IMR-90 (cell line): ENCODE measurements at regions not wholly inside any gene's neighbourhood (a gene's known extent, or its start where the extent isn't known, plus 50 kb on each side); places are given as distances from the start of the nearest gene placed in this dataset.

Experiments used
- CTCF ChIP-seq: conservative IDR thresholded peaks from 2 replicates; pipeline ENCODE4 v1.5.1; 2012; ENCODE audit warnings: mild to moderate bottlenecking, low read depth, low read length, improper control_type of control experiment
- FOS ChIP-seq: fragments of 150-350 bp; IDR thresholded peaks from 2 replicates; pipeline ENCODE4 v1.6.1; 2016; ENCODE audit warnings: low read depth, low read length
- POLR2A ChIP-seq: IDR thresholded peaks from 2 replicates; pipeline ENCODE4 v1.6.1; 2012; ENCODE audit warnings: mild to moderate bottlenecking, low read depth, low read length
- RAD21 ChIP-seq: IDR thresholded peaks from 2 replicates; pipeline ENCODE4 v1.6.1; 2012; ENCODE audit warnings: low read length, improper control_type of control experiment
- SMC3 ChIP-seq: fragments of 150-350 bp; IDR thresholded peaks from 2 replicates; pipeline ENCODE4 v1.6.1; 2016; ENCODE audit warnings: low read depth, mild to moderate bottlenecking, antibody characterized with exemption, low read length, moderate library complexity
- USF2 ChIP-seq: fragments of 150-350 bp; IDR thresholded peaks from 2 replicates; pipeline ENCODE4 v1.6.1; 2017; ENCODE audit warnings: mild to moderate bottlenecking, antibody characterized with exemption, low read length, low read depth

- no peak for TF ChIP-seq CTCF
- no peak for TF ChIP-seq USF2
- no peak for TF ChIP-seq FOS
- no peak for TF ChIP-seq SMC3
- TF ChIP-seq POLR2A, result no peak
- no peak for TF ChIP-seq RAD21
Measured at GRCh38 chr16:8512941-8513624, 77.2 kb downstream of the TMEM114 start.
